ENCODE measurements at regions not wholly inside any gene's neighbourhood (a gene's known extent, or its start where the extent isn't known, plus 50 kb on each side); places are given as distances from the start of the nearest gene placed in this dataset.

- no peak for TF ChIP-seq CTCF (optimal IDR thresholded peaks at IDR 0.05 in 1 of 3, IDR thresholded peaks at IDR 0.05 in 1 of 3, conservative IDR thresholded peaks at IDR 0.05 in 1 of 3; ENCODE audit: extremely low read depth in 1 of 3, insufficient read depth in 2 of 3, low read length in 3 of 3)
- TF ChIP-seq EZH2 (IDR thresholded peaks at IDR 0.05; ENCODE audit: low read length): no peak
These were observed 366.9 kb downstream of the SIPA1L2 start for GRCh38 chr1:232262991-232263390.

Data from keratinocyte (primary cell).